H9 (cell line): ENCODE measurements at regions not wholly inside any gene's neighbourhood (a gene's known extent, or its start where the extent isn't known, plus 50 kb on each side); places are given as distances from the start of the nearest gene placed in this dataset.

Source experiments
- DNase-seq: peaks from one replicate; pipeline ENCODE4 v3.0.0-alpha.2; 2017
- H2AFZ ChIP-seq: one replicate; pipeline ENCODE4 v1.6.1; 2013; ENCODE audit warnings: mild to moderate bottlenecking, low read length, control low read depth, moderate library complexity
- H2AK5ac ChIP-seq: 2 replicates; pipeline ENCODE4 v1.6.1; 2013; ENCODE audit warnings: low read length, control low read depth, mixed read lengths; ENCODE audit not compliant: insufficient read length
- H2BK120ac ChIP-seq: one replicate; pipeline ENCODE4 v1.6.1; 2013; ENCODE audit warnings: low read depth, mild to moderate bottlenecking, low read length, control low read depth, inconsistent platforms; ENCODE audit not compliant: poor library complexity, severe bottlenecking
- H2BK12ac ChIP-seq: 2 replicates; pipeline ENCODE4 v1.6.1; 2013; ENCODE audit warnings: low read length, control low read depth, mixed read lengths, low read depth; ENCODE audit not compliant: insufficient read length
- H2BK15ac ChIP-seq: 2 replicates; pipeline ENCODE4 v1.6.1; 2013; ENCODE audit warnings: low read depth, low read length, control low read depth
- H2BK20ac ChIP-seq: one replicate; pipeline ENCODE4 v1.6.1; 2013; ENCODE audit warnings: low read depth, mild to moderate bottlenecking, low read length, control low read depth, inconsistent platforms; ENCODE audit not compliant: poor library complexity, severe bottlenecking
- H2BK5ac ChIP-seq: 2 replicates; pipeline ENCODE4 v1.6.1; 2013; ENCODE audit warnings: low read length, control low read depth, mixed read lengths; ENCODE audit not compliant: insufficient read length
- H3K14ac ChIP-seq: 2 replicates; pipeline ENCODE4 v1.6.1; 2013; ENCODE audit warnings: low read length, control low read depth; ENCODE audit not compliant: insufficient read depth
- H3K18ac ChIP-seq: 2 replicates; pipeline ENCODE4 v1.6.1; 2013; ENCODE audit warnings: low read depth, mild to moderate bottlenecking, mixed read lengths, low read length, control low read depth; ENCODE audit not compliant: insufficient read length
- H3K23ac ChIP-seq: 2 replicates; pipeline ENCODE4 v1.6.1; 2013; ENCODE audit warnings: low read length, control low read depth, mixed read lengths, low read depth; ENCODE audit not compliant: insufficient read length
- H3K23me2 ChIP-seq: 2 replicates; pipeline ENCODE4 v1.6.1; 2013; ENCODE audit warnings: low read depth, mild to moderate bottlenecking, mixed read lengths, low read length, control low read depth; ENCODE audit not compliant: insufficient read length, poor library complexity, severe bottlenecking
- H3K27ac ChIP-seq: 2 replicates; pipeline ENCODE4 v1.5.1; 2013; ENCODE audit warnings: low read length, control low read depth, mixed read lengths, low read depth; ENCODE audit not compliant: insufficient read length
- H3K27me3 ChIP-seq: 2 replicates; pipeline ENCODE4 v1.6.1; 2013; ENCODE audit warnings: low read length, control low read depth, inconsistent platforms; ENCODE audit not compliant: insufficient read depth
- H3K4ac ChIP-seq: 2 replicates; pipeline ENCODE4 v1.6.1; 2013; ENCODE audit warnings: low read depth, mild to moderate bottlenecking, control low read depth, inconsistent platforms, low read length, moderate library complexity
- H3K4me1 ChIP-seq: 2 replicates; pipeline ENCODE4 v1.6.1; 2013; ENCODE audit warnings: low read length, control low read depth, inconsistent platforms; ENCODE audit not compliant: insufficient read depth
- H3K4me2 ChIP-seq: 2 replicates; pipeline ENCODE4 v1.6.1; 2013; ENCODE audit warnings: low read length, control low read depth, mixed read lengths; ENCODE audit not compliant: insufficient read length, insufficient read depth
- H3K56ac ChIP-seq: 2 replicates; pipeline ENCODE4 v1.6.1; 2013; ENCODE audit warnings: low read depth, mild to moderate bottlenecking, mixed read lengths, low read length, control low read depth; ENCODE audit not compliant: insufficient read length
- H3K79me1 ChIP-seq: 2 replicates; pipeline ENCODE4 v1.6.1; 2013; ENCODE audit warnings: low read depth, mild to moderate bottlenecking, moderate library complexity, low read length, control low read depth, inconsistent platforms; ENCODE audit not compliant: insufficient read depth, poor library complexity, severe bottlenecking
- H3K79me2 ChIP-seq: 2 replicates; pipeline ENCODE4 v1.6.1; 2013; ENCODE audit warnings: low read length, control low read depth, inconsistent platforms; ENCODE audit not compliant: insufficient read depth
- H3K9ac ChIP-seq: 2 replicates; pipeline ENCODE4 v1.6.1; 2013; ENCODE audit warnings: low read length, control low read depth, mixed read lengths; ENCODE audit not compliant: insufficient read length; ENCODE audit errors: extremely low read depth
- H3K9me3 ChIP-seq: one replicate; pipeline ENCODE4 v1.6.1; 2013; ENCODE audit warnings: low read depth, low read length, inconsistent platforms; ENCODE audit not compliant: control insufficient read depth
- H3T11ph ChIP-seq: one replicate; pipeline ENCODE4 v1.6.1; 2013; ENCODE audit warnings: mild to moderate bottlenecking, low read length, control low read depth, inconsistent platforms
- H4K20me1 ChIP-seq: one replicate; pipeline ENCODE4 v1.6.1; 2013; ENCODE audit not compliant: control insufficient read depth, insufficient read length, insufficient read depth
- H4K5ac ChIP-seq: 2 replicates; pipeline ENCODE4 v1.6.1; 2013; ENCODE audit warnings: low read depth, mild to moderate bottlenecking, mixed read lengths, low read length, control low read depth; ENCODE audit not compliant: insufficient read length
- H4K8ac ChIP-seq: replicated peaks from 2 replicates; pipeline ENCODE4 v1.6.1; 2013; ENCODE audit warnings: low read length, control low read depth, mixed read lengths, low read depth; ENCODE audit not compliant: insufficient read length
- H4K91ac ChIP-seq: 2 replicates; pipeline ENCODE4 v1.6.1; 2013; ENCODE audit warnings: low read depth, mild to moderate bottlenecking, moderate library complexity, mixed read lengths, low read length, control low read depth; ENCODE audit not compliant: insufficient read length
- H3K27ac Mint-ChIP-seq, 3 experiments: 2 replicates in 2 of 3; 3 replicates in 1 of 3; pipeline ENCODE4 v1.8.0; 2020 to 2021; ENCODE audit warnings: mixed read lengths in 3 of 3, mild to moderate bottlenecking in 1 of 3, moderate library complexity in 1 of 3
- H3K27me3 Mint-ChIP-seq: 2 replicates; pipeline ENCODE4 v1.8.0; 2021; ENCODE audit warnings: low read depth, mild to moderate bottlenecking, moderate library complexity, mixed read lengths
- H3K36me3 Mint-ChIP-seq, 3 experiments: 2 replicates in 2 of 3; 3 replicates in 1 of 3; pipeline ENCODE4 v1.8.0; 2020 to 2021; ENCODE audit warnings: low read depth in 3 of 3, mixed read lengths in 3 of 3; ENCODE audit not compliant: insufficient read depth in 1 of 3
- H3K4me1 Mint-ChIP-seq, 2 experiments: 2 replicates each; pipeline ENCODE4 v1.8.0; 2020; ENCODE audit warnings: mixed read lengths in 2 of 2
- H3K4me3 Mint-ChIP-seq, 2 experiments: 2 replicates in 1 of 2; 3 replicates in 1 of 2; pipeline ENCODE4 v1.8.0; 2020 to 2021; ENCODE audit warnings: mild to moderate bottlenecking in 2 of 2, mixed read lengths in 2 of 2, moderate library complexity in 1 of 2
- H3K9me3 Mint-ChIP-seq, 2 experiments: 2 replicates in 1 of 2; 3 replicates in 1 of 2; pipeline ENCODE4 v1.8.0; 2020; ENCODE audit warnings: mild to moderate bottlenecking in 2 of 2, mixed read lengths in 2 of 2, moderate library complexity in 1 of 2
- CTCF ChIP-seq: fragments of 200-600 bp; sonication (generic); conservative IDR thresholded peaks from 3 replicates; pipeline ENCODE4 v1.8.0; 2021; ENCODE audit warnings: antibody characterized with exemption, mild to moderate bottlenecking
- WGBS: extraction: QIAGEN DNeasy Blood & Tissue Kit; methylation state at CpG from one replicate; pipeline ENCODE4 v1.1.7; 2013; ENCODE audit warnings: missing lambda C conversion rate, low lambda C conversion rate, mixed read lengths; ENCODE audit not compliant: insufficient read length; ENCODE audit errors: extremely low coverage; 5-methylcytosine and 5-hydroxymethylcytosine counted together

GRCh38 chr6:45830441-45831139 lies 185.1 kb downstream of the CLIC5 start:
- H3K4me3 Mint-ChIP-seq, result no peak overlapping the region
- no peak overlapping the region for H2BK5ac ChIP-seq
- no peak overlapping the region for H3K27ac Mint-ChIP-seq
- H3K4ac ChIP-seq, result no peak overlapping the region
- H2AFZ ChIP-seq, result no peak overlapping the region
- TF ChIP-seq CTCF, result no peak
- H3K4me1 ChIP-seq, result no peaks in the 10 kb centered on the region
- no peaks in the 10 kb centered on the region for H3K4me1 Mint-ChIP-seq
- H2BK12ac ChIP-seq, result no peak overlapping the region
- no peak for DNase-seq
- H3K79me2 ChIP-seq, result no peaks in the 10 kb centered on the region
- H3K27ac ChIP-seq, result no peak overlapping the region
- WGBS, result no CpG with 5 or more reads among the region's 9 CpGs
- H3K14ac ChIP-seq, result no peak overlapping the region
- no peak overlapping the region for H3K9ac ChIP-seq
- no peak overlapping the region for H4K5ac ChIP-seq
- H3K27me3 Mint-ChIP-seq, result no peaks in the 10 kb centered on the region; the same call in 1 of the 2 replicates
- no peaks in the 10 kb centered on the region for H3K23me2 ChIP-seq
- no peak overlapping the region for H2AK5ac ChIP-seq
- no peak overlapping the region for H4K91ac ChIP-seq
- H3K27me3 ChIP-seq, result no peaks in the 10 kb centered on the region
- H3K36me3 Mint-ChIP-seq, result no peaks in the 10 kb centered on the region
- H3K23ac ChIP-seq, result no peak overlapping the region
- no peaks in the 10 kb centered on the region for H4K20me1 ChIP-seq
- H3K56ac ChIP-seq, result no peak overlapping the region
- peaks cover 0 to 6% of the 10 kb centered on the region in 2 experiments; a peak in 3 of 5 replicates for H3K9me3 Mint-ChIP-seq
- H3T11ph ChIP-seq, result no peak overlapping the region
- no peak overlapping the region for H2BK20ac ChIP-seq
- no peak overlapping the region for H2BK15ac ChIP-seq
- H4K8ac ChIP-seq, result no peak overlapping the region
- no peaks in the 10 kb centered on the region for H3K9me3 ChIP-seq
- no peak overlapping the region for H3K4me2 ChIP-seq
- H2BK120ac ChIP-seq, result no peak overlapping the region
- no peak overlapping the region for H3K18ac ChIP-seq
- no peaks in the 10 kb centered on the region for H3K79me1 ChIP-seq
